ENCODE measurements at regions not wholly inside any gene's neighbourhood (a gene's known extent, or its start where the extent isn't known, plus 50 kb on each side); places are given as distances from the start of the nearest gene placed in this dataset.
"Not testable (repeated sequence)": the region's sequence is repeated elsewhere in the genome, so short reads cannot be mapped to it uniquely, and the experiment has no call there.

GRCh38 chr18:60070631-60071030 lies 170.8 kb downstream of the PMAIP1 start:
- no peak for TF ChIP-seq CTCF (conservative IDR thresholded peaks at IDR 0.05; ENCODE audit: low read depth, low read length)
- peak; percentile 60 for DNase-seq (ENCODE audit: low read depth)

GRCh38 chr18:60069145-60069544 lies 169.3 kb downstream of the PMAIP1 start:
- no peak for DNase-seq (ENCODE audit: low read depth)
- TF ChIP-seq CTCF (conservative IDR thresholded peaks at IDR 0.05; ENCODE audit: low read depth, low read length) = peak; percentile 37
- no peak overlapping the region for H3K4me3 ChIP-seq (ENCODE audit: low read depth, low read length)

More at GRCh38 chr18:60070631-60071030, 170.8 kb downstream of the PMAIP1 start:
- H3K4me3 ChIP-seq (ENCODE audit: low read depth, low read length) = no peak overlapping the region

GRCh38 chr18:60067426-60068210 lies 167.8 kb downstream of the PMAIP1 start:
- TF ChIP-seq CTCF (conservative IDR thresholded peaks at IDR 0.05; ENCODE audit: low read depth, low read length) = no peak
- DNase-seq (ENCODE audit: low read depth) = no peak
- no peak overlapping the region for H3K4me3 ChIP-seq (ENCODE audit: low read depth, low read length)

GRCh38 chr18:60066219-60066975 lies 166.6 kb downstream of the PMAIP1 start:
- H3K4me3 ChIP-seq (ENCODE audit: low read depth, low read length) = no peak overlapping the region
- DNase-seq (ENCODE audit: low read depth) = no peak
- no peak for TF ChIP-seq CTCF (conservative IDR thresholded peaks at IDR 0.05; ENCODE audit: low read depth, low read length)

GRCh38 chr18:60064271-60064670 lies 164.5 kb downstream of the PMAIP1 start:
- no peak overlapping the region for H3K4me3 ChIP-seq (ENCODE audit: low read depth, low read length)
- no peak for TF ChIP-seq CTCF (conservative IDR thresholded peaks at IDR 0.05; ENCODE audit: low read depth, low read length)
- no peak for DNase-seq (ENCODE audit: low read depth)

- not testable (repeated sequence) for H3K4me3 ChIP-seq (ENCODE audit: low read depth, low read length); DNase-seq (ENCODE audit: low read depth)
These were observed 163.0 kb downstream of the PMAIP1 start for GRCh38 chr18:60062831-60063230.

- no peak for TF ChIP-seq CTCF (conservative IDR thresholded peaks at IDR 0.05; ENCODE audit: low read depth, low read length)
- no peak overlapping the region for H3K4me3 ChIP-seq (ENCODE audit: low read depth, low read length)
- DNase-seq (ENCODE audit: low read depth) = no peak
These were observed 162.6 kb downstream of the PMAIP1 start for GRCh38 chr18:60062396-60062795.

All from choroid plexus epithelial cell (primary cell).